ENCODE measurements at regions not wholly inside any gene's neighbourhood (a gene's known extent, or its start where the extent isn't known, plus 50 kb on each side); places are given as distances from the start of the nearest gene placed in this dataset.

- TF ChIP-seq POLR2A (IDR thresholded peaks at IDR 0.05) (no peak), CTCF (IDR thresholded peaks at IDR 0.05) (peak in 2 of 4 experiments; percentile 30 to 35)
Measured at GRCh38 chr2:129748653-129749052, 230.8 kb upstream of the RAB6C start.

Measured in prostate gland (tissue), 2 donors.